Activated CD4-positive, alpha-beta T cell treated with anti-CD3 and anti-CD28 coated beads, Interleukin-2, amount 10 ng/mL, durations not matched to agents 24 days and 14 days (primary cell): ENCODE measurements at regions not wholly inside any gene's neighbourhood (a gene's known extent, or its start where the extent isn't known, plus 50 kb on each side); places are given as distances from the start of the nearest gene placed in this dataset.
A peak's percentile ranks its signal among the peaks of the same experiment; 100 is the strongest.

Experiments used
- DNase-seq: peaks from one replicate; pipeline ENCODE4 v3.0.0; 2022
- H3K27ac Mint-ChIP-seq: one replicate; pipeline ENCODE4 v1.8.0; 2022; ENCODE audit warnings: mild to moderate bottlenecking, mixed read lengths
- H3K27me3 Mint-ChIP-seq: one replicate; pipeline ENCODE4 v1.8.0; 2022; ENCODE audit warnings: mixed read lengths
- H3K36me3 Mint-ChIP-seq: one replicate; pipeline ENCODE4 v1.8.0; 2022; ENCODE audit warnings: low read depth, mild to moderate bottlenecking, mixed read lengths
- H3K4me1 Mint-ChIP-seq: one replicate; pipeline ENCODE4 v1.8.0; 2021; ENCODE audit warnings: mixed read lengths
- H3K4me3 Mint-ChIP-seq: one replicate; pipeline ENCODE4 v1.8.0; 2022; ENCODE audit warnings: mild to moderate bottlenecking, moderate library complexity, mixed read lengths
- H3K9me3 Mint-ChIP-seq: one replicate; pipeline ENCODE4 v1.8.0; 2021; ENCODE audit warnings: mixed read lengths
- intact Hi-C: fragments of 100-400 bp; cut with micrococcal nuclease; formaldehyde crosslinking; loops from one replicate; pipeline ENCODE4 v1.15.1; 2023

GRCh38 chr13:30121244-30121643 lies 186.1 kb downstream of the KATNAL1 start:
- peaks cover 2% of the 10 kb centered on the region for H3K27me3 Mint-ChIP-seq
- H3K27ac Mint-ChIP-seq, result no peak overlapping the region
- no peak for DNase-seq
- intact Hi-C loops, result no loop called here
- no peaks in the 10 kb centered on the region for H3K36me3 Mint-ChIP-seq
- H3K9me3 Mint-ChIP-seq, result no peaks in the 10 kb centered on the region
- H3K4me3 Mint-ChIP-seq, result no peak overlapping the region
- peaks cover 37% of the 10 kb centered on the region for H3K4me1 Mint-ChIP-seq

DNA sequence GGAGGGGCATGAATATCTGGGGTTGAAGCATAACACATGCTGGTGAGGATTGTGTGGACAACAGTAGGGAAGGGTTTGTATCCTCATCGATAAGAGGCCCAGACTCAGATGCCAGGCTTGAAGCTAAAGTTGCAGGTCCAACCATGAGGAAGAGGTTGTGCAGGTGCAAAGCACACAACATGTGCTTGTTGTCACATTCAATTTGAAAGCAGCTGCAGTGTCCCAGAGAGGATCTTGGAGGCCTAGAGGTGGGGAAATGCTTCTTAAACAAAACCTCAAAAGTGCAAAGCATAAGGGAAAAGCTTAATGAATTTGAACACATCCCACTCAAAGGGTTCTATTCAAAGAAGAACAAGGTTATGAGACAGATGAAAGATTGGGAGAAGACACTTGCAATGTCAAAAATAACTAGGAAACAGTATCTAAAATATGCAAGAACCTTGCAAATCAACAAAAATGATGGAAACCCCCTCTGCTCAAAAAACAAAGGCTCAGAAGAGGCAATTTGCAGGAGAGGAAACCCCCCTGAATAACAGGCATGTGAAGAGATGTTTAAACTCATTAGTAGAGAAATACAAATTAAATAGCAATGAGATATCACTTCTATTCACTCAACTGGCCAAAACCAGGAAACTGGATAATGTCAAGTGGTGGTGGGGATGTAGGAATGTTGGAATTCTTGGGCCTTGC lies 187.1 kb downstream of the KATNAL1 start:
- H3K4me3 Mint-ChIP-seq, result peak overlapping the region; percentile 70

DNA sequence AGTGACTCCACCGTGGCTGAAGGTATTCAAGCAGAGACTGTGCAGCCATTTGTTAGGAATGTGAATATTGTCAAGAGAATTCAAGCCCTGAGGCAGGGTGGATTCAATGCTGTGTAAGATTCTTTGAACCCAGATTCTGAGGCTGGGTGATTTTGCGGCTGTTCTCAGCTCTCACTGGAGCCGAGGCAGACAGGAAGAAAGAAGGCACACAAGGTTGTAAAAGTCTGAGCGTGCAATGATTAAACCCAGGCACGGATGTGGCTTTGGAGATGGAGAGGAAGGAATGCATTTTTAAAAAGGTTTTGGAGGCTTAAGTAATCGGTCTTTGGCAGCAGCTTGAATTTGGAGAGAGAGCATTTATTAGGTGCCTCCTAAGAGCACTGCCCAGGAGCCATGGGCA lies 187.9 kb downstream of the KATNAL1 start:
- Mint-ChIP-seq H3K9me3 (no peaks in the 10 kb centered on the region), H3K4me1 (peaks cover 39% of the 10 kb centered on the region), H3K4me3 (peak overlapping the region; percentile 70), H3K27me3 (peaks cover 5% of the 10 kb centered on the region), H3K36me3 (no peaks in the 10 kb centered on the region), H3K27ac (peak overlapping the region; percentile 52)
- intact Hi-C loops, result loop anchor here (5.0 kb wide), 1 partner anchor 38 kb away; no protein-coding TSS in a partner anchor
- peak; percentile 86 for DNase-seq

More for the DNA sequence above, 187.1 kb downstream of the KATNAL1 start:
- DNase-seq, result no peak
- H3K27ac Mint-ChIP-seq, result peak overlapping the region; percentile 31
- intact Hi-C loops, result no loop called here
- H3K27me3 Mint-ChIP-seq, result peaks cover 5% of the 10 kb centered on the region
- no peaks in the 10 kb centered on the region for H3K36me3 Mint-ChIP-seq
- no peaks in the 10 kb centered on the region for H3K9me3 Mint-ChIP-seq
- peaks cover 37% of the 10 kb centered on the region for H3K4me1 Mint-ChIP-seq

- Mint-ChIP-seq H3K4me3 (no peak overlapping the region), H3K27me3 (peaks cover 9% of the 10 kb centered on the region), H3K36me3 (no peaks in the 10 kb centered on the region), H3K9me3 (no peaks in the 10 kb centered on the region), H3K27ac (no peak overlapping the region), H3K4me1 (peaks cover 53% of the 10 kb centered on the region)
- DNase-seq, result no peak
- intact Hi-C loops, result loop anchor here (5.0 kb wide), 1 partner anchor 41 kb away; no protein-coding TSS in a partner anchor
These were observed 191.0 kb downstream of the KATNAL1 start for GRCh38 chr13:30116379-30116778.

GRCh38 chr13:30115257-30115600 lies 192.1 kb downstream of the KATNAL1 start:
- Mint-ChIP-seq H3K4me3 (peak overlapping the region; percentile 76), H3K27me3 (peaks cover 9% of the 10 kb centered on the region), H3K4me1 (peaks cover 42% of the 10 kb centered on the region), H3K36me3 (no peaks in the 10 kb centered on the region), H3K27ac (no peak overlapping the region), H3K9me3 (no peaks in the 10 kb centered on the region)
- no peak for DNase-seq
- intact Hi-C loops, result loop anchor here (1.0 to 5.0 kb wide), 4 partner anchors 42 to 606 kb away; partner anchors contain the start of genes SLC7A1 and UBL3

DNA sequence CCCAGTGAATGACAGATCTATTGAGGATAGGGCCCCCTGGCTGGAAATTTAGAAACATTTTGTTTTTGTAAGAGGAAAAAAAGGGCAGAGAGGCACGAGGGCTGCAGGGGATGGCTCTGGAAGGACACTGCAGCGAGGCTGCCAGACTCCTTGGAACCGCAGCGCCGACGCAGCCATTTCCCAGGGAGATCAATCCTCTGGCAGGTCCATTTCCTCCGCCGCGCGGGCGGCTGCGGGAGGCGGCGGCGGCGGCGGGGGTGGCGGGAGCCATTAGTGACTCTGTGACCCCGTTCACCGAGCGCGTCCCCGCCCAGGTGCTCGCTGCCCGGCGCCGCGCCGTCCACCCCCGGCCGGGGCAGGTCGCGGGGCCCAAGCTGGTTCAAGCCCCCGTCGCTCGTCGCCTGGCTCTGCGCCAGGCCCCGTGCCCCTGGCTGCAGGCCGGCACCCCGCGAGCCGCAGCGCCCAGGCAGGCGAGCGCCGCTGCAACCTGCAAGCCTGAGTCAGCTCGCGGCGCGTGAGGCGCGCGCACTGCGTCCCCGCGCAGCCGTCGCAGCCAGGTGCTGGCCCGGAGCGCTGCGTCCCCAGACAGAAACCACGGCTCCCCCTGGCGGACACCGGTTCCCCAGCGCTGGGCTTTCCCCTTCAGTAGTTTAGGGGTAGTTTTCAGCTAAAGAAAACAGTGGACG lies 192.6 kb downstream of the KATNAL1 start:
- no peaks in the 10 kb centered on the region for H3K36me3 Mint-ChIP-seq
- peaks cover 9% of the 10 kb centered on the region for H3K27me3 Mint-ChIP-seq
- peak overlapping the region; percentile 80 for H3K4me3 Mint-ChIP-seq
- H3K4me1 Mint-ChIP-seq, result peaks cover 37% of the 10 kb centered on the region
- intact Hi-C loops, result loop anchor here (1.0 to 5.0 kb wide), 4 partner anchors 43 to 606 kb away; partner anchors contain the start of genes SLC7A1 and UBL3
- H3K9me3 Mint-ChIP-seq, result no peaks in the 10 kb centered on the region
- peak; percentile 98 for DNase-seq
- H3K27ac Mint-ChIP-seq, result peak overlapping the region; percentile 73

DNA sequence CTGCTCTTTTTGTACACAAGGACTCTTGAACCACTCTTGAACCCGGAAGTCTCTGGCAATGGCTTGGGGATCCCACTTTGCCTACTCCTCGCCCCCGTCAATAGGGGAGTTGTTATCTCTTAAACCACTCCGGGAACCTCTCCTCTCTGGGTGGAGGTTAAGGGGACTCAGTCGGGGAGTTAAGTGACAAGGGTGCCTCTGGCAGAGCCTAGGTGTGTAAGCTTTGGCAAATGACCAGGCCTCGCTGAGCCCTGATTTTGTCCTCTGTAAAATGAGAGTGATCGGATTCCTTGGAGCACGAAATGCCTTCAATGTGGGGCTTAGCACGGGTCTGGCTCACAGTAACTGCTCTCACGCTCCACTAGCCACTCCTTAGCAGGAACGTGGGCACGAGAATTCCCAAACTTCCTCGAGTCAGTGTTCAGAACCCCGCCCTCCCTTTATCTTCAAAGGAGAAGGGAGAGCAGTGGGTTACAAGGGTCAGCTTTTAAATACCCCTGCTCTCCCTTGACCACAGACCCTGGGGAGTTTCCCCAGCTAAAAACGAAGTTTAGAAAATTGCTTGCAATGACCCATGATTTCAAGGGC lies 193.3 kb downstream of the KATNAL1 start:
- no peak for DNase-seq
- no peaks in the 10 kb centered on the region for H3K36me3 Mint-ChIP-seq
- peak overlapping the region; percentile 73 for H3K27ac Mint-ChIP-seq
- intact Hi-C loops, result loop anchor here (1.0 to 2.0 kb wide), 4 partner anchors 179 to 605 kb away; partner anchors contain the start of gene SLC7A1
- H3K4me3 Mint-ChIP-seq, result peak overlapping the region; percentile 80
- H3K9me3 Mint-ChIP-seq, result no peaks in the 10 kb centered on the region
- H3K4me1 Mint-ChIP-seq, result peaks cover 30% of the 10 kb centered on the region
- H3K27me3 Mint-ChIP-seq, result peaks cover 9% of the 10 kb centered on the region

- peak overlapping the region; percentile 62 for H3K4me3 Mint-ChIP-seq
- H3K27me3 Mint-ChIP-seq, result peaks cover 9% of the 10 kb centered on the region
- DNase-seq, result no peak
- no peaks in the 10 kb centered on the region for H3K36me3 Mint-ChIP-seq
- no peaks in the 10 kb centered on the region for H3K9me3 Mint-ChIP-seq
- intact Hi-C loops, result loop anchor here (1.0 to 2.0 kb wide), 2 partner anchors 179 to 342 kb away; no protein-coding TSS in a partner anchor
- peaks cover 29% of the 10 kb centered on the region for H3K4me1 Mint-ChIP-seq
- H3K27ac Mint-ChIP-seq, result no peak overlapping the region
These were observed 193.8 kb downstream of the KATNAL1 start for GRCh38 chr13:30113551-30113950.

DNA sequence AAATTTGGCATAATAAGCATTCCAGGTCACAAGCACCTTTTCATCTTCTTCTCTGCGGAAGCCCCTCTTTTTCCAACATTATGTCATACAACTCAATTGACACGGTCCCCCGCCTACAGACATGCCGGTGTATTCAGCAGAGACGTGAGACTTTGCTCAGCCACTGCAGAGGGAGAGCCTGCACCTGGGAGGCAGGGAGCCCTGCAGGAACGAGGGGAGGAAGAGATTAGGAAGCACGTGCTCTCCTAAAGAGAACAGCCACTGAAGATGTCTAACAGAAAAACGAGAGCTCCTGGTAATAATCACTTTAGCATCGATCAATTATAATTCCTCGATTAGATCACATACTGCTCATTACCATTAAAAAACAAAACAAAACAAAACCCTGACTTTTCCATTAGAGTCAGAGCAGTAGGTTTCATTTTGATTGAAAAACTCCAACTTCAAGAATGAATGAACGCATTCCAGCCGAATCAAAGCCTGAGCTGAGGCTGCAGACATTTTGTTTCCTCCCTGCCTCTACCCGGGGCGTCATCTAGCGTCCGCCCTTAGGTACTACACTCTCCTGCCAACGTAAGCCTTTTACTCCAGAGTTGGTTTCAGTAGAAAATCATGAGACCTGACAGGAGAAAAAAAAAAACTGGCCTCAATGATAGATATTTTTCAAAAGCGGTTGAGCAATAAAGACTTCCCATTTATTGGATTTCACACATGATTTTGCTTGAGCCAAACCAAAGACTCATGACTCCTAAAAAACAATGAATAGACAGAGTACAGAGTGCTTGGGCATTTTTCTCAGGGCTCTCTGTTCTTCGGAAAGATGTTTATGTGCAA lies 194.5 kb downstream of the KATNAL1 start:
- peak; percentile 94 for DNase-seq
- Mint-ChIP-seq H3K27ac (no peak overlapping the region), H3K27me3 (peaks cover 9% of the 10 kb centered on the region), H3K4me3 (peak overlapping the region; percentile 62), H3K4me1 (peaks cover 25% of the 10 kb centered on the region), H3K36me3 (no peaks in the 10 kb centered on the region), H3K9me3 (no peaks in the 10 kb centered on the region)
- intact Hi-C loops, result loop anchor here (1.0 to 2.0 kb wide), 2 partner anchors 178 to 342 kb away; no protein-coding TSS in a partner anchor

DNA sequence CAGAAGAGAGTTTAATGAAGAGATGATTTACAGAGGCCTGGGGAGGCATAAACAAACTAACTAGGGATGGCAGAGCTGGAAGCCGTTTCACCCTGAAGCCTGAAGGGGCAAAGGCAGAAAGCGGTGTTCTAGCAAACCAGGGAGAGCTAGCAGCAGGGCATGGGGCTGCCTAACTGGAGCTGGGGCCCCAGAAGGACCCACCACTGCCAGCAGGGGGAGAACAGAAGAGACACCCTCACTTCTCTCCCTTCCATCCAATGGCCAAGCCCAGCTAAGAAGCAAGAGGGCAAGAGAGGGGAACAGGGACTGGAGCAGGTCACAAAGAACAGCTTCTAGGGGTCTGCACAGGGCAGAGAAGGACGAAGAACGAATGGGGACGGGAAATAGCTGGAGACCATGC lies 195.5 kb downstream of the KATNAL1 start:
- H3K27ac Mint-ChIP-seq, result no peak overlapping the region
- no peaks in the 10 kb centered on the region for H3K9me3 Mint-ChIP-seq
- no peak overlapping the region for H3K4me3 Mint-ChIP-seq
- peaks cover 9% of the 10 kb centered on the region for H3K27me3 Mint-ChIP-seq
- no peak for DNase-seq
- no peaks in the 10 kb centered on the region for H3K36me3 Mint-ChIP-seq
- intact Hi-C loops, result loop anchor here (2.0 kb wide), 1 partner anchor 177 kb away; no protein-coding TSS in a partner anchor
- H3K4me1 Mint-ChIP-seq, result peaks cover 25% of the 10 kb centered on the region

- H3K4me1 Mint-ChIP-seq, result peaks cover 25% of the 10 kb centered on the region
- no peak overlapping the region for H3K27ac Mint-ChIP-seq
- intact Hi-C loops, result no loop called here
These were observed 196.9 kb downstream of the KATNAL1 start for GRCh38 chr13:30110301-30111070.

GRCh38 chr13:30109471-30110135 lies 197.7 kb downstream of the KATNAL1 start:
- Mint-ChIP-seq H3K36me3 (no peaks in the 10 kb centered on the region), H3K4me1 (peaks cover 22% of the 10 kb centered on the region), H3K9me3 (no peaks in the 10 kb centered on the region), H3K27ac (no peak overlapping the region), H3K27me3 (peaks cover 10% of the 10 kb centered on the region), H3K4me3 (no peak overlapping the region)
- intact Hi-C loops, result no loop called here
- DNase-seq, result no peak

More at GRCh38 chr13:30110301-30111070, 196.9 kb downstream of the KATNAL1 start:
- Mint-ChIP-seq H3K27me3 (peaks cover 7% of the 10 kb centered on the region), H3K4me3 (no peak overlapping the region), H3K9me3 (no peaks in the 10 kb centered on the region), H3K36me3 (no peaks in the 10 kb centered on the region)
- DNase-seq, result no peak
